ENCODE measurements at regions not wholly inside any gene's neighbourhood (a gene's known extent, or its start where the extent isn't known, plus 50 kb on each side); places are given as distances from the start of the nearest gene placed in this dataset.

DNA sequence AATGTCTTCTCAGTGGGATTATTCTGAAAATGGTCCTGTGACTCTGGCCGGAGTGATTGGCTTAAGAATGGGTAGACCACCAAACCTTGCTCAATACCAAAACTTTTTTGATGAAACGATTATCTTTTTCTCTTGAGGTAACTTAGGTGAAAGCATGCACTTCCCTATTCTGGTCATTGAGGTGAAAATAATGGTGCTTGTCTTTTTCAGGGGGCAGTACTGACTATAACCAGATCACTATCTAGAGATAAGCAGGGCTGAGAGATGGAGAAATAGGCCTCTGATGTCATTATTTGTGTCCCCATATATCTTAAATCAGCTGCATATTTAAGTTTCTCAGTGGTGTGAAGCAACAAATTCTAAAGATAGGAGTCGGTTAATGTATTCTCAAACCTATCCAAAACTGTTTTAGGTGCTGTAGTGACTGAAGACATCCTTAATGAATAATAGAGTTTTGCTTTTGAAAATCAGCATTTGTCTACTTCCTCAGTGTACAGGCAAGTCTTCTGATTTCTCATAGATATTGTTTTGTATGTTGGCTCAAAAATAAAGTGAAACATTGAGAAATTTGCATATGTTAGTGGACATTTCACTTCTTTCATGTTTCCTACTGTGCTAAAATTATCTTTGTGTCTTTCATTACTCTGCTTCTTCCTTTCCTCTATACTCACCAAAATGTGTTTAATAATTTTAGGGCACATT lies 735.3 kb upstream of the ADGRL4 start:
- FAIRE-seq (no peak), DNase-seq (no peak)
- Histone ChIP-seq H3K27me3 (ENCODE audit: control insufficient read depth, insufficient read depth, low read length) (no peaks in the 10 kb centered on the region), H3K9ac (ENCODE audit: low read length in 3 of 3) (no peak overlapping the region), H3K9me3 (ENCODE audit: control insufficient read depth in 2 of 3, insufficient read depth in 1 of 3, low read length in 3 of 3) (no peaks in the 10 kb centered on the region), H3K27ac (ENCODE audit: low read depth in 2 of 2, low read length in 2 of 2) (no peak overlapping the region), H3K4me1 (ENCODE audit: control insufficient read depth in 2 of 3, insufficient read depth in 2 of 3, low read depth in 1 of 3, low read length in 3 of 3) (no peaks in the 10 kb centered on the region), H3K4me3 (ENCODE audit: low read length in 3 of 3) (no peak overlapping the region), H3K36me3 (ENCODE audit: control insufficient read depth in 2 of 3, insufficient read depth in 3 of 3, low read length in 3 of 3) (no peaks in the 10 kb centered on the region)
- TF ChIP-seq, protein P1, sequence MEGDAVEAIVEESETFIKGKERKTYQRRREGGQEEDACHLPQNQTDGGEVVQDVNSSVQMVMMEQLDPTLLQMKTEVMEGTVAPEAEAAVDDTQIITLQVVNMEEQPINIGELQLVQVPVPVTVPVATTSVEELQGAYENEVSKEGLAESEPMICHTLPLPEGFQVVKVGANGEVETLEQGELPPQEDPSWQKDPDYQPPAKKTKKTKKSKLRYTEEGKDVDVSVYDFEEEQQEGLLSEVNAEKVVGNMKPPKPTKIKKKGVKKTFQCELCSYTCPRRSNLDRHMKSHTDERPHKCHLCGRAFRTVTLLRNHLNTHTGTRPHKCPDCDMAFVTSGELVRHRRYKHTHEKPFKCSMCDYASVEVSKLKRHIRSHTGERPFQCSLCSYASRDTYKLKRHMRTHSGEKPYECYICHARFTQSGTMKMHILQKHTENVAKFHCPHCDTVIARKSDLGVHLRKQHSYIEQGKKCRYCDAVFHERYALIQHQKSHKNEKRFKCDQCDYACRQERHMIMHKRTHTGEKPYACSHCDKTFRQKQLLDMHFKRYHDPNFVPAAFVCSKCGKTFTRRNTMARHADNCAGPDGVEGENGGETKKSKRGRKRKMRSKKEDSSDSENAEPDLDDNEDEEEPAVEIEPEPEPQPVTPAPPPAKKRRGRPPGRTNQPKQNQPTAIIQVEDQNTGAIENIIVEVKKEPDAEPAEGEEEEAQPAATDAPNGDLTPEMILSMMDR (IDR thresholded peaks at IDR 0.05; ENCODE audit: borderline replicate concordance, extremely low read depth, insufficient read depth): no peak
- intact Hi-C loops (cut with DNase I): no loop called here

DNA sequence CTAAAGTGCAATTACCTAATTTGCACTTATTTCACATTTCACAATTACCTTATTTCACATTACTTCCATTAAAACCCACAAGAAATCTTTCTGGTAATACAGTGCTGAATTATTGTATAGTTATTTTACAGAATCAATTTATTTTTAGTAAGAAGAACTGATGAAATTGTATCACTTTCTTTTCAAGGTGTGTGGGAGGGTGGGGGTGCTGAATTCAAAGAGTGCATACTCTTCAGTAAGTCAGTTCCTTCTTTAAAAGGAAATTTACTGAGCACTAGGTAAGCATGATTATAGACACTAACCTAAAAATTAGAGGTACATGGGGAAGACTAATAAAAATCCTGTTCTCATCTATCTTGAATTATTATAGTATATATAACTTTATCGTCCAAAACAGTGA lies 731.6 kb upstream of the ADGRL4 start:
- no peak for FAIRE-seq
- Histone ChIP-seq H3K4me1 (ENCODE audit: control insufficient read depth in 2 of 3, insufficient read depth in 2 of 3, low read depth in 1 of 3, low read length in 3 of 3) (no peaks in the 10 kb centered on the region), H3K27ac (ENCODE audit: low read depth in 2 of 2, low read length in 2 of 2) (no peak overlapping the region), H3K4me3 (ENCODE audit: low read length in 3 of 3) (no peak overlapping the region), H3K9me3 (ENCODE audit: control insufficient read depth in 2 of 3, insufficient read depth in 1 of 3, low read length in 3 of 3) (no peaks in the 10 kb centered on the region), H3K36me3 (ENCODE audit: control insufficient read depth in 2 of 3, insufficient read depth in 3 of 3, low read length in 3 of 3) (no peaks in the 10 kb centered on the region), H3K9ac (ENCODE audit: low read length in 3 of 3) (no peak overlapping the region), H3K27me3 (ENCODE audit: control insufficient read depth, insufficient read depth, low read length) (no peaks in the 10 kb centered on the region)
- TF ChIP-seq, protein P1 (IDR thresholded peaks at IDR 0.05; ENCODE audit: borderline replicate concordance, extremely low read depth, insufficient read depth): no peak
- intact Hi-C loops (cut with DNase I): no loop called here
- DNase-seq: no peak

DNA sequence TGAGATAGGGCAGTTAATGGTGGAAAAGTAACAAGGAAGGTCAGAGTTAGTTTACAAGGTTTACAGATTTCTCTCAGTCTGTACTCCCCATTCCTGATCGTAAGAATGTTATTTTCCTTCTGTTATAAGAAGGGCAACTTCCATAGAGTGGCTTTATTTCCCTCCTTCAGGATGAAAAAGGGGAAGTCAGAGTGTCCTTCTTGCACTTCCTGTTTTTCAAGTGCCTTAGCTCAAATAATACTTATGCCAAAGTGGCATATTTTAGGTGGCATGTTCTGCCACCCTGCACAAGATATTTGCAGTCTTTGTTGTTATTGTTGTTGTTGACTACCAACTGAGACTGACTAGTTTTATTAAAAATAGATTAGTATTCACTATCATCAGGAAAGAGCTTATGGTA lies 730.7 kb upstream of the ADGRL4 start:
- no peaks in the 10 kb centered on the region for H3K4me1 ChIP-seq (ENCODE audit: control insufficient read depth in 2 of 3, insufficient read depth in 2 of 3, low read depth in 1 of 3, low read length in 3 of 3)
- intact Hi-C loops (cut with DNase I): no loop called here
- no peaks in the 10 kb centered on the region for H3K36me3 ChIP-seq (ENCODE audit: control insufficient read depth in 2 of 3, insufficient read depth in 3 of 3, low read length in 3 of 3)
- H3K9me3 ChIP-seq (ENCODE audit: control insufficient read depth in 2 of 3, insufficient read depth in 1 of 3, low read length in 3 of 3): no peaks in the 10 kb centered on the region
- no peak overlapping the region for H3K4me3 ChIP-seq (ENCODE audit: low read length in 3 of 3)
- no peaks in the 10 kb centered on the region for H3K27me3 ChIP-seq (ENCODE audit: control insufficient read depth, insufficient read depth, low read length)
- no peak overlapping the region for H3K27ac ChIP-seq (ENCODE audit: low read depth in 2 of 2, low read length in 2 of 2)
- no peak overlapping the region for H3K9ac ChIP-seq (ENCODE audit: low read length in 3 of 3)
- FAIRE-seq (no peak), DNase-seq (no peak)
- TF ChIP-seq, protein P1 (IDR thresholded peaks at IDR 0.05; ENCODE audit: borderline replicate concordance, extremely low read depth, insufficient read depth): no peak

DNA sequence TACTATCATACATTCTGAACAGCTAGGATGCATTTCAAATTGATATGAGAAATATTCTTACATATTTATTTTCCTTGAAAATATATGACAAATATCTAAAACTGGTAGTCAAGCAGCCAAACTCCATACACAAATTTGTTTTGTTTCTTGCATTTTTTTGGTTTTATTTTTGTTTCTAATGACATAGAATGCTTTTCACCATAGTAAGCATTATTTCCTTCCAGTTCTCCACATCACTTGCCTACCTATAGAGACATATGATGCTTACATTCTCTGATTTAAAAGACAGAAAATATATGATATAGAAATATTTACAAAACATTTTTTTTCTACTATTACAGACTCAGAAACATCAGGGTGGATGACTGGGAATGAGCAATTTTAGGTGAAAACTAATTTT lies 726.4 kb upstream of the ADGRL4 start:
- FAIRE-seq: no peak
- Histone ChIP-seq H3K36me3 (ENCODE audit: control insufficient read depth in 2 of 3, insufficient read depth in 3 of 3, low read length in 3 of 3) (no peaks in the 10 kb centered on the region), H3K27me3 (ENCODE audit: control insufficient read depth, insufficient read depth, low read length) (no peaks in the 10 kb centered on the region), H3K4me3 (ENCODE audit: low read length in 3 of 3) (no peak overlapping the region), H3K9ac (ENCODE audit: low read length in 3 of 3) (no peak overlapping the region), H3K4me1 (ENCODE audit: control insufficient read depth in 2 of 3, insufficient read depth in 2 of 3, low read depth in 1 of 3, low read length in 3 of 3) (no peaks in the 10 kb centered on the region), H3K9me3 (ENCODE audit: control insufficient read depth in 2 of 3, insufficient read depth in 1 of 3, low read length in 3 of 3) (no peaks in the 10 kb centered on the region), H3K27ac (ENCODE audit: low read depth in 2 of 2, low read length in 2 of 2) (no peak overlapping the region)
- TF ChIP-seq, protein P1 (IDR thresholded peaks at IDR 0.05; ENCODE audit: borderline replicate concordance, extremely low read depth, insufficient read depth): no peak
- DNase-seq: no peak
- intact Hi-C loops (cut with DNase I): no loop called here

Data from kidney (tissue), 13 donors.